22Rv1 (cell line): ENCODE measurements at regions not wholly inside any gene's neighbourhood (a gene's known extent, or its start where the extent isn't known, plus 50 kb on each side); places are given as distances from the start of the nearest gene placed in this dataset.

Source experiments
- CTCF ChIP-seq: fragments of 450-650 bp; IDR thresholded peaks from 2 replicates; pipeline ENCODE4 v1.5.1; 2017; ENCODE audit warnings: mild to moderate bottlenecking
- ZFX ChIP-seq: fragments of 450-650 bp; IDR thresholded peaks from 2 replicates; pipeline ENCODE4 v1.6.1; 2017; ENCODE audit warnings: antibody characterized with exemption, borderline replicate concordance

GRCh38 chr3:6438031-6438430 lies 422.9 kb upstream of the GRM7 start:
- TF ChIP-seq CTCF, result no peak
- no peak for TF ChIP-seq ZFX
